SU-DHL-6 (cell line): ENCODE measurements at regions not wholly inside any gene's neighbourhood (a gene's known extent, or its start where the extent isn't known, plus 50 kb on each side); places are given as distances from the start of the nearest gene placed in this dataset.

Experiments used
- CTCF ChIP-seq: fragments of 200-600 bp; sonication (generic); IDR thresholded peaks from one replicate; pipeline ENCODE4 v1.5.1; 2017; ENCODE audit warnings: antibody characterized with exemption, mild to moderate bottlenecking, low read length, moderate library complexity; ENCODE audit not compliant: insufficient read depth, poor library complexity, severe bottlenecking
- EZH2phosphoT487 ChIP-seq: fragments of 200-600 bp; sonication (generic), shearing (Covaris generic); conservative IDR thresholded peaks from 2 replicates; pipeline ENCODE4 v1.6.1; 2018; ENCODE audit warnings: mild to moderate bottlenecking, antibody characterized with exemption, low read length, moderate library complexity, mixed read lengths

GRCh38 chr6:119942078-119942752 lies 592.7 kb upstream of the MAN1A1 start:
- TF ChIP-seq CTCF (no peak), EZH2phosphoT487 (no peak)
